ENCODE measurements at regions not wholly inside any gene's neighbourhood (a gene's known extent, or its start where the extent isn't known, plus 50 kb on each side); places are given as distances from the start of the nearest gene placed in this dataset.

- DNase-seq (ENCODE audit: low spot score) = no peak
- TF ChIP-seq, protein P1, sequence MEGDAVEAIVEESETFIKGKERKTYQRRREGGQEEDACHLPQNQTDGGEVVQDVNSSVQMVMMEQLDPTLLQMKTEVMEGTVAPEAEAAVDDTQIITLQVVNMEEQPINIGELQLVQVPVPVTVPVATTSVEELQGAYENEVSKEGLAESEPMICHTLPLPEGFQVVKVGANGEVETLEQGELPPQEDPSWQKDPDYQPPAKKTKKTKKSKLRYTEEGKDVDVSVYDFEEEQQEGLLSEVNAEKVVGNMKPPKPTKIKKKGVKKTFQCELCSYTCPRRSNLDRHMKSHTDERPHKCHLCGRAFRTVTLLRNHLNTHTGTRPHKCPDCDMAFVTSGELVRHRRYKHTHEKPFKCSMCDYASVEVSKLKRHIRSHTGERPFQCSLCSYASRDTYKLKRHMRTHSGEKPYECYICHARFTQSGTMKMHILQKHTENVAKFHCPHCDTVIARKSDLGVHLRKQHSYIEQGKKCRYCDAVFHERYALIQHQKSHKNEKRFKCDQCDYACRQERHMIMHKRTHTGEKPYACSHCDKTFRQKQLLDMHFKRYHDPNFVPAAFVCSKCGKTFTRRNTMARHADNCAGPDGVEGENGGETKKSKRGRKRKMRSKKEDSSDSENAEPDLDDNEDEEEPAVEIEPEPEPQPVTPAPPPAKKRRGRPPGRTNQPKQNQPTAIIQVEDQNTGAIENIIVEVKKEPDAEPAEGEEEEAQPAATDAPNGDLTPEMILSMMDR (IDR thresholded peaks at IDR 0.05; ENCODE audit: borderline replicate concordance, control extremely low read depth, extremely low read depth, insufficient read depth, missing control alignments) = no peak
- in situ Hi-C loops (cut with MboI; ENCODE audit: low sequenced_read_pairs, unreplicated experiment) = no loop called here
Observed at GRCh38 chr1:219726480-219727272, 113.8 kb upstream of the ZC3H11B start.

- TF ChIP-seq, protein P1 (IDR thresholded peaks at IDR 0.05; ENCODE audit: borderline replicate concordance, control extremely low read depth, extremely low read depth, insufficient read depth, missing control alignments) = no peak
- DNase-seq (ENCODE audit: low spot score) = no peak
- in situ Hi-C loops (cut with MboI; ENCODE audit: low sequenced_read_pairs, unreplicated experiment) = no loop called here
Observed at GRCh38 chr1:219724440-219724839, 111.5 kb upstream of the ZC3H11B start.

DNA sequence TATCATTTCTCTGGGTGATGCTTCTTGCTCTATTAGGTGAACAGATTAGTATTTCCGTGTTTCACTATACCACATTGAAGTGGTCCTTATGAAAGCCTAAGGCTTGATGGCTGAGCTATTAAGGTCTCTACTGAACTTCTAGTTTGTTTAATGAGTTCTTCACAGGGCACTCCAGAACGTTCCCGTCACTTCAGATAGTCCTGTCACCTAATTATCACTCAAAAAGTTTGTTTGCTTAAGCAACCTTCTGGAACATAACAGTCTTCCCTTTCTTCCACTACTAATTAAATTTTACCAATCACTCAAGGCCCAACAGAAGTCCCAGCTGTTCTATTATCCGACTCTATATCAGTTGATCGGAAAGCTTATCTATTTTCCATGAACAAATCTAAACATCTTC lies 104.6 kb upstream of the ZC3H11B start:
- TF ChIP-seq, protein P1 (IDR thresholded peaks at IDR 0.05; ENCODE audit: borderline replicate concordance, control extremely low read depth, extremely low read depth, insufficient read depth, missing control alignments) = no peak
- in situ Hi-C loops (cut with MboI; ENCODE audit: low sequenced_read_pairs, unreplicated experiment) = no loop called here
- no peak for DNase-seq (ENCODE audit: low spot score)

- in situ Hi-C loops (cut with MboI; ENCODE audit: low sequenced_read_pairs, unreplicated experiment) = no loop called here
- DNase-seq (ENCODE audit: low spot score) = no peak
- TF ChIP-seq, protein P1 (IDR thresholded peaks at IDR 0.05; ENCODE audit: borderline replicate concordance, control extremely low read depth, extremely low read depth, insufficient read depth, missing control alignments) = no peak
Observed at GRCh38 chr1:219716611-219717114, 103.8 kb upstream of the ZC3H11B start.

DNA sequence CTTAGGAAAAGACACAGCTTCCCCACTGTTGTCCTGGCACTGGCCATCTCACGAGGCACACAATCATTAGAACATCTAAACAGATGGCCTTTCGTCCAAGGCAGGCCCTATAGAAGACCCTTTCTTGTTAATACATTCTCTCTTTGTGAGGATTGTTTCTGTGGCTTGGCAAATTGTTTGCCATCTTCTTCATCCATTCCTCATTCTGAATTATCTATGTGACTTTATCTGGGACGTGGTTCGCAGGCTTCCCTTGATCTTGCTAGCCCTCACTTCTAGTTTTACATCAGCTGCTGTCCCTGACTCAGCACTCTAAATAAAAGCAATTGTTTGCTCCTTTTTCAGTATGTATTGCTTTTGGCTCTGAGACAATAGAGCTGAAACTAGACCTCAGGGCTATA lies 101.1 kb upstream of the ZC3H11B start:
- no peak for DNase-seq (ENCODE audit: low spot score)
- in situ Hi-C loops (cut with MboI; ENCODE audit: low sequenced_read_pairs, unreplicated experiment) = no loop called here
- TF ChIP-seq, protein P1 (IDR thresholded peaks at IDR 0.05; ENCODE audit: borderline replicate concordance, control extremely low read depth, extremely low read depth, insufficient read depth, missing control alignments) = no peak

DNA sequence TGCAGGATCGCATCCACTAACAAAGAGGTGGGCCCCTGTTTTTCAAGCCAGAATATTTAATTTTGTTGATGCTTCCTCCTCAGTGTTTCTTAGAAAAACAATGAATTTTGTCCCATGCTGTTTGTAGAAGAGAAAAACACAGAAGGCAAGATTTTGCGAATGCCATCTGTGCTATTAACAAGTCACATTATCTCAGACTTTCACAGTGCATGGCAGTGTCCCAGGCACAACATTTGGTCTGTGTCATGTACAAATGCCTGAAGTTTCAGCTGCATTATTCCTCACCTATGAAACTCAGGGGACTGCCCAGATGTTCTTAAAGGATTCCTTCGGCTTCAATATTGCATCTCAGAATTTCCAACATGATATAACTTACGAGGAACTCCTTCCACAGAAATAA lies 99.6 kb upstream of the ZC3H11B start:
- in situ Hi-C loops (cut with MboI; ENCODE audit: low sequenced_read_pairs, unreplicated experiment) = no loop called here
- DNase-seq (ENCODE audit: low spot score) = no peak
- TF ChIP-seq, protein P1 (IDR thresholded peaks at IDR 0.05; ENCODE audit: borderline replicate concordance, control extremely low read depth, extremely low read depth, insufficient read depth, missing control alignments) = no peak
